Spleen (tissue), 7 donors: ENCODE measurements at regions not wholly inside any gene's neighbourhood (a gene's known extent, or its start where the extent isn't known, plus 50 kb on each side); places are given as distances from the start of the nearest gene placed in this dataset.

Experiments
- POLR2AphosphoS5 ChIP-seq, 3 donors: sonication (generic); formaldehyde crosslinking; IDR thresholded peaks; one replicate each; pipeline ENCODE4 v1.5.1; 2017; ENCODE audit warnings: antibody characterized with exemption in 3 of 3
- TF ChIP-seq, protein P1 (sequence below), 11 experiments: fragments of 200-600 bp in 7 of 11; fragments of 450-650 bp in 4 of 11; sonication (generic) in 4 of 11; IDR thresholded peaks in 8 of 11; conservative IDR thresholded peaks in 3 of 11; 1 replicate in 7 of 11; 2 replicates in 4 of 11; pipeline versions ENCODE4 v1.4.0 to v1.8.0; 2016 to 2021; ENCODE audit warnings: antibody characterized with exemption in 11 of 11, inconsistent platforms in 4 of 11, mild to moderate bottlenecking in 1 of 11
- donor health status: DM: no; HTN: no; CAD: no; lungs with moderate emphysema.
- donor health status: DM: no; HTN: no; CAD: no.
- donor health status: DM: no; HTN: no; CAD: no.

DNA sequence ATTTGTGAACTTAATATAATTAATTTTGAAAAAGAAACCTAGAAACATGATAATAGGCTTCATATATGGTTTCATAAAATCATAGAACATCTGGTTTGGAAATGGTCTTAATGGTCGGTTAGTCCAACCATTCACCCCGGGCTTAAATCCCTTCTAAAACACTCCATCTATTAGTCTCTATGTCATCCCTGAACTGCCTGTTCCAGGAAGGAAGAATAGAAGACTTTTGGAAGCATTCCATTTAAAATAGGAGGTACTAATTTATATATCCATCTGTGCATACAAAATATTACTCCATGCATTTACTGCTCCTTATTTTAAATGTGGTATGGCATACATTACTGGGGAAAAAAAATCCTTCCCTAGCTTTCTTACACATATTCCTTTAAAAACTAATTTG lies 262.2 kb upstream of the DDX53 start:
- TF ChIP-seq, protein P1, sequence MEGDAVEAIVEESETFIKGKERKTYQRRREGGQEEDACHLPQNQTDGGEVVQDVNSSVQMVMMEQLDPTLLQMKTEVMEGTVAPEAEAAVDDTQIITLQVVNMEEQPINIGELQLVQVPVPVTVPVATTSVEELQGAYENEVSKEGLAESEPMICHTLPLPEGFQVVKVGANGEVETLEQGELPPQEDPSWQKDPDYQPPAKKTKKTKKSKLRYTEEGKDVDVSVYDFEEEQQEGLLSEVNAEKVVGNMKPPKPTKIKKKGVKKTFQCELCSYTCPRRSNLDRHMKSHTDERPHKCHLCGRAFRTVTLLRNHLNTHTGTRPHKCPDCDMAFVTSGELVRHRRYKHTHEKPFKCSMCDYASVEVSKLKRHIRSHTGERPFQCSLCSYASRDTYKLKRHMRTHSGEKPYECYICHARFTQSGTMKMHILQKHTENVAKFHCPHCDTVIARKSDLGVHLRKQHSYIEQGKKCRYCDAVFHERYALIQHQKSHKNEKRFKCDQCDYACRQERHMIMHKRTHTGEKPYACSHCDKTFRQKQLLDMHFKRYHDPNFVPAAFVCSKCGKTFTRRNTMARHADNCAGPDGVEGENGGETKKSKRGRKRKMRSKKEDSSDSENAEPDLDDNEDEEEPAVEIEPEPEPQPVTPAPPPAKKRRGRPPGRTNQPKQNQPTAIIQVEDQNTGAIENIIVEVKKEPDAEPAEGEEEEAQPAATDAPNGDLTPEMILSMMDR (IDR thresholded peaks at IDR 0.05 in 8 of 11, conservative IDR thresholded peaks at IDR 0.05 in 3 of 11): no peak
- TF ChIP-seq POLR2AphosphoS5 (IDR thresholded peaks at IDR 0.05): no peak
